Endothelial cell (in vitro differentiated cells): ENCODE measurements at regions not wholly inside any gene's neighbourhood (a gene's known extent, or its start where the extent isn't known, plus 50 kb on each side); places are given as distances from the start of the nearest gene placed in this dataset.

Experiments
- DNase-seq: peaks from one replicate; pipeline ENCODE4 v3.0.0; 2021; ENCODE audit warnings: low spot score
- H3K27ac Mint-ChIP-seq: one replicate; pipeline ENCODE4 v1.8.0; 2021; ENCODE audit warnings: mixed read lengths, inconsistent platforms; ENCODE audit not compliant: unreplicated experiment
- H3K27me3 Mint-ChIP-seq: one replicate; pipeline ENCODE4 v1.8.0; 2021; ENCODE audit warnings: mild to moderate bottlenecking, moderate library complexity, mixed read lengths, inconsistent platforms; ENCODE audit not compliant: unreplicated experiment
- H3K36me3 Mint-ChIP-seq: one replicate; pipeline ENCODE4 v1.8.0; 2021; ENCODE audit warnings: mild to moderate bottlenecking, low read depth, mixed read lengths, inconsistent platforms; ENCODE audit not compliant: unreplicated experiment
- H3K4me1 Mint-ChIP-seq: one replicate; pipeline ENCODE4 v1.8.0; 2021; ENCODE audit warnings: mild to moderate bottlenecking, mixed read lengths, inconsistent platforms; ENCODE audit not compliant: unreplicated experiment
- H3K4me3 Mint-ChIP-seq: one replicate; pipeline ENCODE4 v1.8.0; 2021; ENCODE audit warnings: mild to moderate bottlenecking, mixed read lengths, inconsistent platforms; ENCODE audit not compliant: unreplicated experiment
- H3K9me3 Mint-ChIP-seq: one replicate; pipeline ENCODE4 v1.8.0; 2021; ENCODE audit warnings: mixed read lengths, inconsistent platforms; ENCODE audit not compliant: unreplicated experiment
- CTCF ChIP-seq: fragments of 200-600 bp; sonication (generic); IDR thresholded peaks from one replicate; pipeline ENCODE4 v1.5.0; 2021; ENCODE audit warnings: antibody characterized with exemption; ENCODE audit not compliant: unreplicated experiment

DNA sequence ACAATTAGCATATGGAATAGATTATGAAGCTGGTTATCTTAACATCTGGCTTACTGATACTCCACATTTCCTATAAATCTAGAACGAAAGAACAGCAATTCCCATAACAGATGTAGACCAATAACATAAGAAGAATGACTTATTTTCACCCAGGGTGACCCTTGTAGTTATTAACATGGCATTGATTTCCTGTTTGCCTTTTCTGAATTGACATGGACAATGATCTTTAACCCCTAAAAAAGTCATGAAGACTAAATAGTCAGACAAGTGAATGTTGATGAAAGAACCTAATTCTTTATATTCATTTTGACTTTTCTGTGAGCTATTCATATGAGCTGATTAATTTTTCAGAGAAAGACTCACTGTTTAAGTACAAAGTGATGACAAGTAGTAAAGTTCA, 175.3 kb upstream of the CD180 start:
- DNase-seq = no peak
- TF ChIP-seq CTCF = no peak
- Mint-ChIP-seq H3K4me1 (peaks cover 2% of the 10 kb centered on the region), H3K4me3 (no peak overlapping the region), H3K36me3 (no peaks in the 10 kb centered on the region), H3K27me3 (peaks cover 2% of the 10 kb centered on the region), H3K9me3 (no peaks in the 10 kb centered on the region), H3K27ac (no peak overlapping the region)

DNA sequence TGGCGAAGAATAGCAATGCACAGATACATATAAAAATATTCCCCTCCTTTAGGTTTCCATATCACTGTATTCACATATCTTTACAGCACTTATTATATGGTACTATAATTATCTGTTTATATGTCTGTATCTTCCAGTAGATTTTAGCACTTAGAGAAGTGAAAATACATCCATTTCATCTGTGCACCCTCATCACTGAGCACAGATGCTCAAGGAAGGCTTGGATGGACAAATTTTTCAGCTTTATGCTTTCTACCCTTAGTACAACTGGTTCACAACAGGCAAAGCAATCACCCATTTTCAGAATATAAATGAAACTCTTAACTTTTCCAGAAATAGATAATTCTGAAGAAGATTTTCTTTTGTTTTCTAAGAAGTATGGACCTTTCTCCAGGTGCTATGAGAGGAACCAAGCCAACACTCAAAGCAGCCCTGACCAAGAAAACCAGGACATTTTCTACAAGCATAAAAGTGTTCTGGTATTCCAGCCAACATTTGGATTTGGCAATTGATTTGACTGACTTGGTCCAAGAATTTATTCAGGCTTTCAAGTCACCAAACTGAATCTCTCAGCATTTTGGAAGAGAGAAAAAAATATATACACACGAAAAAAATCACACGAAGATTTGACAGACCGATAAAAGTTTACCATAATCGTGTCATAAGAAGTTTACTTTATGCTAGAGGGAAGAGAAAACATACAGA, 170.2 kb upstream of the CD180 start:
- no peak overlapping the region for H3K27ac Mint-ChIP-seq

GRCh38 chr5:67366276-67366675, 169.7 kb upstream of the CD180 start:
- Mint-ChIP-seq H3K4me3 (no peak overlapping the region), H3K27ac (no peak overlapping the region), H3K27me3 (no peaks in the 10 kb centered on the region), H3K4me1 (no peaks in the 10 kb centered on the region), H3K9me3 (no peaks in the 10 kb centered on the region), H3K36me3 (no peaks in the 10 kb centered on the region)
- no peak for TF ChIP-seq CTCF
- DNase-seq = no peak

More for the DNA sequence above, 170.2 kb upstream of the CD180 start:
- no peaks in the 10 kb centered on the region for H3K36me3 Mint-ChIP-seq
- no peaks in the 10 kb centered on the region for H3K27me3 Mint-ChIP-seq
- no peak overlapping the region for H3K4me3 Mint-ChIP-seq
- no peak for DNase-seq
- no peaks in the 10 kb centered on the region for H3K4me1 Mint-ChIP-seq
- TF ChIP-seq CTCF = no peak
- no peaks in the 10 kb centered on the region for H3K9me3 Mint-ChIP-seq

DNA sequence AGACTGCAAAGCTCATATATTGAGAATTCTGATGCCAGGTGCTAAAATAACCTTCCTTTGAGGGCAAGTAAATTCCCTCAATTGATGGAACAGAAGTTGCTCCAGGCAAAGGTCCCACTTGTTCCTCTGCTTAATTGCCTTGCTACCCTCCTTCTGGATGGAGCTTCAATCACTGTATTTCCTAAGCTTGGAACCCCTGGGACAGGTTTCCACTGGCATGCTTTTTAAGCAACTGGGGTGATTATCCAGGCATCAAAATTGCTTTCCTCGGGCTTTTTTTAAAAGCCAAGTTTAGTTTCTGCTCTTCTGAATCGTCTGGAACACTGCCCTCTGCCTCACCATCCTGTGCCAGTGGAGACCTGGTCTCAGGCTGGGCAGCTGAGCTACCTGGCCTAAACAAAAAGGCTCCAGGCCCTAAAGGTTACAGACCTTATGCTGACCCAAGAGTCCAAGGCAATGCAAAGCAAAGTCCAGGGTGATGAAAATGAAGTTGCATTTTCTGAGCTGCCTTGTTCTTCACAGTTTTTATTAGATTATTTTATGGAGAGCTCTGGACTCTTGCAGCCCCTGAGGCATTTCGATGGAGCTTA, 167.9 kb upstream of the CD180 start:
- H3K9me3 Mint-ChIP-seq = no peaks in the 10 kb centered on the region
- no peak overlapping the region for H3K4me3 Mint-ChIP-seq
- no peaks in the 10 kb centered on the region for H3K27me3 Mint-ChIP-seq

More for the DNA sequence above, 167.9 kb upstream of the CD180 start:
- no peak for TF ChIP-seq CTCF
- H3K4me1 Mint-ChIP-seq = no peaks in the 10 kb centered on the region
- DNase-seq = no peak
- H3K27ac Mint-ChIP-seq = no peak overlapping the region
- H3K36me3 Mint-ChIP-seq = no peaks in the 10 kb centered on the region
